ENCODE measurements at regions not wholly inside any gene's neighbourhood (a gene's known extent, or its start where the extent isn't known, plus 50 kb on each side); places are given as distances from the start of the nearest gene placed in this dataset.
"Not testable (repeated sequence)": the region's sequence is repeated elsewhere in the genome, so short reads cannot be mapped to it uniquely, and the experiment has no call there.

GRCh38 chr6:84821314-84821713 is 56.9 kb upstream of the TBX18 start:
- CTCF ChIA-PET; BruUV-seq (replicated peaks); ATAC-seq; in situ Hi-C loops (cut with HindIII; ENCODE audit: low pct_unique_long_range_greater_than_20kb, low sequenced_read_pairs); intact Hi-C loops (cut with micrococcal nuclease; ENCODE audit: unreplicated experiment); H3K27ac ChIP-seq (ENCODE audit: low read length); H3K9me3 ChIP-seq (ENCODE audit: control insufficient read depth, insufficient read depth, low read depth, low read length); H3K4me3 ChIP-seq (ENCODE audit: low read depth in 2 of 2, low read length in 2 of 2); H3K36me3 ChIP-seq (ENCODE audit: control insufficient read depth, insufficient read depth, low read length); POLR2A ChIA-PET; H3K27me3 ChIP-seq (ENCODE audit: control insufficient read depth, insufficient read depth, low read length); H3K4me1 ChIP-seq (ENCODE audit: control insufficient read depth, insufficient read depth, low read length); DNase-seq (ENCODE audit: low read depth, low spot score): not testable (repeated sequence)

- no TSS peak for BruUV-seq (replicated peaks)
- intact Hi-C loops (cut with micrococcal nuclease; ENCODE audit: unreplicated experiment) (no loop called here), in situ Hi-C loops (cut with HindIII; ENCODE audit: low pct_unique_long_range_greater_than_20kb, low sequenced_read_pairs) (no loop called here)
- H3K27ac ChIP-seq (ENCODE audit: low read length) = no peak overlapping the region
- TF ChIP-seq REST (IDR thresholded peaks at IDR 0.05; ENCODE audit: insufficient read depth in 1 of 2, low read depth in 2 of 2, low read length in 1 of 2) (no peak), TCF7L2 (IDR thresholded peaks at IDR 0.05; ENCODE audit: low read depth, low read length) (no peak), POLR2AphosphoS5 (IDR thresholded peaks at IDR 0.05; ENCODE audit: low read depth, low read length) (no peak)
- no peaks in the 10 kb centered on the region for H3K4me1 ChIP-seq (ENCODE audit: control insufficient read depth, insufficient read depth, low read length)
- no peaks in the 10 kb centered on the region for H3K36me3 ChIP-seq (ENCODE audit: control insufficient read depth, insufficient read depth, low read length)
- DNase-seq (ENCODE audit: low read depth, low spot score) (no peak), ATAC-seq (no peak)
- no peaks in the 10 kb centered on the region for H3K9me3 ChIP-seq (ENCODE audit: control insufficient read depth, insufficient read depth, low read depth, low read length)
- CTCF ChIA-PET = no interaction called here
- POLR2A ChIA-PET = no interaction called here
- H3K27me3 ChIP-seq (ENCODE audit: control insufficient read depth, insufficient read depth, low read length) = no peaks in the 10 kb centered on the region
- no peak overlapping the region for H3K4me3 ChIP-seq (ENCODE audit: low read depth in 2 of 2, low read length in 2 of 2)
Measured at GRCh38 chr6:84816741-84817140, 52.3 kb upstream of the TBX18 start.

- ATAC-seq = no peak
- Histone ChIP-seq H3K4me3 (ENCODE audit: low read depth in 2 of 2, low read length in 2 of 2) (no peak overlapping the region), H3K27me3 (ENCODE audit: control insufficient read depth, insufficient read depth, low read length) (no peaks in the 10 kb centered on the region), H3K27ac (ENCODE audit: low read length) (no peak overlapping the region), H3K36me3 (ENCODE audit: control insufficient read depth, insufficient read depth, low read length) (no peaks in the 10 kb centered on the region), H3K9me3 (ENCODE audit: control insufficient read depth, insufficient read depth, low read depth, low read length) (no peaks in the 10 kb centered on the region), H3K4me1 (ENCODE audit: control insufficient read depth, insufficient read depth, low read length) (no peaks in the 10 kb centered on the region)
- no peak for DNase-seq (ENCODE audit: low read depth, low spot score)
- intact Hi-C loops (cut with micrococcal nuclease; ENCODE audit: unreplicated experiment) = no loop called here
- CTCF ChIA-PET = no interaction called here
- BruUV-seq (replicated peaks) = no TSS peak
- no peak for TF ChIP-seq POLR2AphosphoS5 (IDR thresholded peaks at IDR 0.05; ENCODE audit: low read depth, low read length)
- no peak for TF ChIP-seq TCF7L2 (IDR thresholded peaks at IDR 0.05; ENCODE audit: low read depth, low read length)
- TF ChIP-seq CTCF (IDR thresholded peaks at IDR 0.05) = no peak
- TF ChIP-seq REST (IDR thresholded peaks at IDR 0.05; ENCODE audit: insufficient read depth in 1 of 2, low read depth in 2 of 2, low read length in 1 of 2) = no peak
- TF ChIP-seq SIN3A (IDR thresholded peaks at IDR 0.05; ENCODE audit: borderline replicate concordance, insufficient read depth, low read depth, low read length) = no peak
- POLR2A ChIA-PET = no interaction called here
- in situ Hi-C loops (cut with HindIII; ENCODE audit: low pct_unique_long_range_greater_than_20kb, low sequenced_read_pairs) = no loop called here
Measured at GRCh38 chr6:84815896-84816735, 51.7 kb upstream of the TBX18 start.
